ENCODE measurements at regions not wholly inside any gene's neighbourhood (a gene's known extent, or its start where the extent isn't known, plus 50 kb on each side); places are given as distances from the start of the nearest gene placed in this dataset.
A peak's percentile ranks its signal among the peaks of the same experiment; 100 is the strongest.

DNA sequence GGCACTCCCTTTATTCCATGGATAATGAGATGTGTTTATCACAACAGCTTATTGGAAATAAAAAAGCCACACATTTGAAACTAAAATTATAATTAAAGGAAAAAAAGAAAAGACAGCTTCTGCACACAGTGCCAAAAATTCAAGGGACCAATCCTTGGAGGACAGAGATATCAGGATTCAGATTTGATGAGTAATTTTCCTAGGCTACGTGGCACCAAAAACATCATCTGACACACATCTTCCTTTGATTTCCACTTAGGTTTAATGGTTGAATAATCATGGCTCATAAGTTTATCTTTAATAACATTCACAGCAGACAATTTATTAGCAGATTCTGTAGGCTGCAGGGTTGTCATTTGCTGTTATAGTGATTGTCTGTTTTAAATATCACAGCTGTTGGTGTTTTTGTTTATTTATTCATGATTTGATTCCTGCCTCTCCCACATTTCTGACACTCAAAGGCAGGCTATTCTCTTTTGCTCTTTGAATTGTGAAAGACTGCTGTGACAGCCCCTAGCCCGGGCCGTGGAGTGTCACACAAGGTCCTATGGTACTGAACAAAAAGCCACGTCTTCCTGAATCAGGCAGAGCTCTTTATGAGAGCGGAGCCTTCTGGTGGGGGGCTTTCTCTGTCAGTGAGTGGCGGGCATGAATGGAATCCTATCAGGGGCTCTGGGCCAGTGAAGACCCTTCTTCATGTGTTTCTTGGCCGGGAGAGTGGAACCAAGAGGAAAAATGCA lies 708.5 kb downstream of the SQOR start:
- no peak for DNase-seq (ENCODE audit: low read depth)
- no peak overlapping the region for H3K4me3 ChIP-seq (ENCODE audit: low read depth, low read length)

DNA sequence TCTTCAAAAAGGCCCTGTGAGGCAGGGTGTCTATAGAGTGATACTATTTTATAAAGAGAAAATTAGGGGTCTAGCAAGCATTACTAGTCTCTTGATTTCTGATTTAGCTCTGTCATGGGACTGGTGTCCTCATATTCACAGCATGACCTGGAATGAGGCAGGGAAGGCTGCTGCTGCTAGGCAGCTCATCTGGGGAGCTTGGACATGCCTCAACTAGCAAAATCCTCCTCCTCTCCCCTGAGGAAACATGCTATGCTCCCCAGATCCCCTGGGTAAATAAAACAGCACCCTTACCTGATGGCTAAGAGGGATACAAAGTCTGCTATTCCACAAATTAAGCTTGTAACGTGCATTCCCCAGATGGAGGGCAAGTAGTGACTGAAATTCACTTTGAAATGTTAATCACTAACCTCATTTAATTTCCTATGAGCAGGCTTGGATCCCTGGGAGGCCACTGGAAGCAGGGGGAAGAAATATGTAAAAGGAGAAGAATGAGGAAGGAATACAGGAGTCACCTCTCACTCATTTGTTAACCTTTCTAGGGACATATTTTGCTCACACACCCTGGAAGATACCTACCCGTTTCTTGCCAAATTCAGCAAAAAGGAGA lies 709.4 kb downstream of the SQOR start:
- no peak overlapping the region for H3K4me3 ChIP-seq (ENCODE audit: low read depth, low read length)
- DNase-seq (ENCODE audit: low read depth) = no peak

DNA sequence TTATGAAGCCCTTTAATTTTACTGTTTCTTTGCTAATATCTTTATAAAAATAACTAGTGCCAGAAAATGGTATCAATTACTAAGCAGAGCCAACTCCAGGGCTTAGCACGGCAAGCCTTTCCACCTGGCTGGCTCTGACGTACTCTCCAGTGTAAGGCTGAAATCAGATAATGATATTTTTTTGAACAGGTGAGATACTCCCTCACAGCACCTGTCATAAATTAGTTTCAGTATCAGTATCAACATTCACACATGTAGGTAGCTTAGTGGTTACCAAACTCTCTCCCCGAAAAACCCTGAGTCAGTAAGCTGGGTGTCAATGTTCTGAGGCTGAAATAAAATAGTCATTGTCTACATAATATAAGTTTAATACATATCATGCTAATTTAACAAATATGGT lies 710.1 kb downstream of the SQOR start:
- H3K4me3 ChIP-seq (ENCODE audit: low read depth, low read length) = no peak overlapping the region
- no peak for DNase-seq (ENCODE audit: low read depth)

DNA sequence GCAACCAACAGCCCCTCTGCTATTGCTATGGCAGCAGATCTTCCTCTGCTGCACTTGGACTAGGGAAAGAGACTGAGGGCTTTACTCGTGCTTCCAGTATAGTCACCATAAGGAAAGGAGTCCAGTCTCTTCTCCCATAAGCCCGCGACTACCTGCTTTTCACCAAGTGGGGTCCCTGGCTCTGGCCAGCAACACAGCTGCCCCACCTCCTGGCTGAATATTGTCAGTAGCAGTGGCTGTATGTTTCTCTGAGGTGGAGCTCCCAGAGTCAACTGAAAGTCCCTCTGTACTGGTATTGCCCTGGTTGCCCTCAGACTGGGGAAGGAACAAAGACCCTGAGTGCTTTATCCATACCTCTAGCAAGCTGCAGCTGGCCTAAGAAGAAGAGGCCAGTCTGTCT lies 719.6 kb downstream of the SQOR start:
- H3K4me3 ChIP-seq (ENCODE audit: low read depth, low read length) = no peak overlapping the region
- DNase-seq (ENCODE audit: low read depth) = no peak

DNA sequence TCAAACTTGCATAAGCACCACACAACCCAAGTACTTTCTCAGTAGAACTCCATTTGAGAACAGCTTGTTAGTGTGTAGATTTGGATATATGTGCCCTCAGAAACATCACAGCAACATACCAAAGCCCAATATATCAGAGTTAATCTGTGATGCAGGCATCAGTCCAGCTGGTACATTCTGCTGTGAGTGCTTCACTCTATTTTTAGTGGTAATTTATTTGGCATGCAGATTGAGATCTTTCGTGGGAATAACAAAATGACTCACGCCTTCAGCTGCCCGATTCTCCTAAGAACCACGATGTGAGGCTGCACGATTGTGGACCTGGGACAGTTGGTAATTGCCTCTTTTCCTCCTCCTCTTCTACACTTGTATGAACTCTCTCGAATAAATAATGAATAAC lies 730.7 kb downstream of the SQOR start:
- DNase-seq (ENCODE audit: low read depth) = peak; percentile 56
- H3K4me3 ChIP-seq (ENCODE audit: low read depth, low read length) = no peak overlapping the region

DNA sequence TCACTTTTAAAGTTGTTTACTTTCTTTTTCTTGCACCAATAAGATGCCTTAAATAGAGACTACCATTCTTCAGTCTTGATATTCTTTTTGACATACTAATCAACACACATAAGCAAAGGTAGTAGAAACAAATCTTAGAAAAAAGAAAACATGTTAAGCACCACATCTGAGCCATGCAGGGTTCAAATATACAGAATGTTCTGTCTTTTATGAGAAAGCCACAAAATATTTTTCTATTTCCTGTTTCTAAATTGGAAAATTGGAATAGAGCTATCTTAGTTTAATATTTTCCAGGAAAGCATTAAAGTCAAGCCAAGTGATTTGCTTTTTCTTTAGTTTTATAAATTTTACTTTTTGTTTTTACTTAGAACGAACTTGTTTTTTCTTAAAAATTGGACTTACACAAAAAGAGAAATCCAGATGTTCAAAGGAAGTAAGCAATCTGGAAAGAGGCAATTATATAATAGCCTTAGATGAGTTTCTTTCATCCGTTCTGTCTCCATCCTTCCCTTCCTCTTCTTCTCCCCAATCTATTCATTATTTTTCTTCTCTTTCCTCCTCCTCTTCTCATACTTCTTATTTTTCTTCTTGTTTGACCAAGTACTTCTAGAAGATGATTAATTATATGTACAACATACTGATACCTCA lies 731.7 kb downstream of the SQOR start:
- H3K4me3 ChIP-seq (ENCODE audit: low read depth, low read length) = no peak overlapping the region
- DNase-seq (ENCODE audit: low read depth) = no peak

DNA sequence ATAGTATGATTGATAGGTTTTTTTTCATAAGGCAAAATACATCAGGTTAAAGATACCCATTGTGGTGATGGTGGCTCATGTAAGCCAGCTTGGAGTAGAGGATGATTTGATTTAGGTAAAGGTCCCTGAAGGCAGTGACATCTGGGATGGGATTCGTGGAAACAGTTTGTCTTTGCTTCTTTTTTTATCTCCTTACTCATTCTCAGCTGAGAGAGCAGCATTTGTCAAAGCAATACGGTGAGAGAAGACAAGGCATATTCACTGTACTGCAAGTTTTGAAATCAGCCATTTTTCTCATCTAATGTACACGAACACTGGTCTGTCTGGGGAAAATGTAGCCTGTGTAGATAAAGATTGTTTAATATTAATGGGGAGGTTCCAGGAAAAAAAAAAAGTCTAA lies 749.1 kb downstream of the SQOR start:
- no peak for DNase-seq (ENCODE audit: low read depth)
- H3K4me3 ChIP-seq (ENCODE audit: low read depth, low read length) = no peak overlapping the region

DNA sequence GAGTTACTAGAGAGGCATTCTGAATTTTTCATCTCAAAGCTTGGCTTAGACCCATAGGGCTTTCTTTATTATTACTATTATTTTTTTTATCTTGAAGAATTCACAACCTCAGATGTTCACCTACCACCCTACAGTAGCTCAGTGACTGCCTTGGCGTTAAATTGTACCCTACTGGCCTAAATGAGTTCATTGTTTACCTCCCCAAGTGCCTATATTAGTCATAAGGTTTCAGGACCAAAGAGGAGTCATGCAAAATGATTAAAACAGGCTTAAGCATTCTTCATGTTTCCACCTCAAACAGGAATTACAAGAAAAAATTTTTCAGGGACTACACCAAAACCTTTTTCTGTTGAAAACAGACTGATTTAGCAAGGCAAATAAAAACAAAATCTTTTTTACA lies 751.5 kb downstream of the SQOR start:
- H3K4me3 ChIP-seq (ENCODE audit: low read depth, low read length) = no peak overlapping the region
- no peak for DNase-seq (ENCODE audit: low read depth)

DNA sequence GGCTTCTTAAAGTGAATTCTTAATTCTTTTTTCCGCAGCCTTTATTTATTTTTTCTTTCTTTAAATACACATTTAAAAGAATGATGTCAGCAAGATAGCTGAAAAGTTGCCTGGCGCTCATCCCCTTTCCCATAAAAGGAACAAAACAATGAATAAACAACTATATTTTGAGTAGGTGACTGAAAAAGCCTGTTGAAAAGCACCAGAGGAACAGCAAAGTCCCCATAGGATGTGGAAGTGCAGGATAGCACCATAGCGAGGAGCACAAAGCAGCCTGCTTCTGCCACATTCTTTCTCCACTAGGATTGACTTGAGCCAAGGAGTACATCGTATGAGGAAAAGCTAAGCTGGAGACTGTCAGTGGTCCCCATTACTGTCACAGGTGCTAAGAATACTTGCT lies 754.9 kb downstream of the SQOR start:
- no peak overlapping the region for H3K4me3 ChIP-seq (ENCODE audit: low read depth, low read length)
- DNase-seq (ENCODE audit: low read depth) = no peak

DNA sequence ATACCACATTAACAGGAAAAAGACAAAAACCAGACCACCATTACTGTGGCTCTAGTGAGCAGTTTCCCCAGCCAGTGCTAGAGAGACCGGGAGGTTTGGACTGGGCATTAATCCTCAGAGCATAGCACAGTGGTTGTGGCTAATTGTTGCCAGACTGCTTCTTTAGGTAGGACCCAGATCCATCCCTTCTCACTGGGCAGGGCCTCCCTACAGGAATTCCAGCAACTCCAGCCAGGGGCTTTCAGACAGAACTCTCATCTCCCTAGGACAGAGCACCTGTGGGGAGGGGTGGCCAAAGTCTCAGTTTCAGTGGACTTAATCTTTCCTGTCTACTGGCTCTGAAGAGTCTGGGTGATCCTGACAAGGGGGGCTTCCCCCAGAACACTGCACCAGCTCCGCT lies 759.6 kb downstream of the SQOR start:
- no peak overlapping the region for H3K4me3 ChIP-seq (ENCODE audit: low read depth, low read length)
- DNase-seq (ENCODE audit: low read depth) = no peak

DNA sequence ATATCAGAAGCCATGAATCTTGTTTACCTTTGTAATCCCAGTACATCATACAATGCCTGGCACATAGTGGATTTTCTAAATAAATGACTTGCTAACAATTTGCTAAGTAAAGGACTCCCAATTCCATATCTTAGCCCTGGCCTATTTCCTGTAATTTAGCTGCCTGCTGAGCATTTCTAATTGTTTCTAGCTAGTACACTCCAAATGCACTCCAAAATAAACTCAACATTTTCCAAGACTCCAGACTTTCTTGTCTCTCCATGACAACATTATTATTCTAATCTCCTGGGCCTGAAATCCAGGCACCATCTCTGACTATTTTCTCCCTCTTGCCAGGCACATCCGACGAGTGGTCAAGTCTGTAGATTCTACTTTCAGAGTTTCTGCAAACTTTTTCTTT lies 773.5 kb downstream of the SQOR start:
- no peak for DNase-seq (ENCODE audit: low read depth)
- no peak overlapping the region for H3K4me3 ChIP-seq (ENCODE audit: low read depth, low read length)

DNA sequence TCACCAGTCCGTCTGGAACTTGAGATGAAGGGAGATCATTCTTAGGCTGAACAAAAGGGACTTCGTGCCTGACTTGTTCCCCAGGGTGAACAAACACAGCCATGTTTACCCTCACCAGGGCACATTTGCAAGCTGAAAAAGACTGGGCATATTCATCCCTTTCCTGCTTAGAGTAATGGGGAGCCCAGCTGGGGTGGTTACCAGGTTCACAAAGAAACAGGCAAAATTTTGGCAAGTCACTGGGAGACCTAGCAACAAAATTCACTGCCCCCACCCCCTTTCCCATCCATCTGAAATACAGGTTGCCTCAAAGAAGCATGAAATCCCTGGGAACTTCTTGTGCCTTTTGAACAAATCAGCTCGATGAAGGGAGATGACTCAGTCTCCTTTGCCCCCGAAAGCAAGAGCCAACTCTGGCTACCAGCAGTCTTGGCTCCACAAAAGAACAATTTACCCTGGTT lies 775.0 kb downstream of the SQOR start:
- peak; percentile 12 for DNase-seq (ENCODE audit: low read depth)
- H3K4me3 ChIP-seq (ENCODE audit: low read depth, low read length) = no peak overlapping the region

DNA sequence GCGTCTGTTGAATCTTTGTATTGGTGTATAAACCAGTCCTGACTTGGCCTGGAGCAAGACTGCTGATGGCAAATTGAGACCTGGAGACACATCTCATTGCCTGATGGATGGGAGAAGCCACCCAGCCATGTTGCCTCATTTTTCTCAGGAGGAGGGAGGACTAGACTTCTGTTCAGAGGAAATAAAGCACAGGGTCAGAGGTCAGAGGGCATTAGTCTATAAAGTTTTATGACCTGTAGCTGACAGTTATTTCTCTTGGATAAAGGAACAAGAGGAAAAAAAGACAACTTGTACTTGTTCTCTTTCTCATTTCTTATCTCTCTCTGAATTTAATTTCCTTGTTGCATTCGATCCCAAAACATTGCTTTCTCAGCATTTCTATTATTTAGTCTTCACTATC lies 775.9 kb downstream of the SQOR start:
- H3K4me3 ChIP-seq (ENCODE audit: low read depth, low read length) = no peak overlapping the region
- DNase-seq (ENCODE audit: low read depth) = no peak

DNA sequence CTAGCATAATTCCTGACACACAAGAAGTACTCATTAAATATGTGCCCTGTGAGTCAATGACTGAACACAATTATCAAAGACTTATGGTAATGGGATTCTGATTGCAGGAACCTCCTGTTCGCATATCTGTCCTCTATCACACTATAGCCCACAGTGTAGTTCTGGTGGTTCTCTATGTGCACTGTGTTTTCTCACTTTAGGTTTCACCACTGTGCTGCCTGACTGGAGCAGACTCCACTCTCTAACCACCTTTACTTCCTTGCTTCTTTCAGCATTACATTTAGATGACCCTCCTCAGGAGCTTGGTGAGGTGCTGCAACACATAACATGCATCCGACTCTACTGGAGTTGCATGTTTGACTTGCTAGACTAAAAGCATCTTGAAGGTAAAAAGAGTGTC lies 777.1 kb downstream of the SQOR start:
- no peak for DNase-seq (ENCODE audit: low read depth)
- no peak overlapping the region for H3K4me3 ChIP-seq (ENCODE audit: low read depth, low read length)

DNA sequence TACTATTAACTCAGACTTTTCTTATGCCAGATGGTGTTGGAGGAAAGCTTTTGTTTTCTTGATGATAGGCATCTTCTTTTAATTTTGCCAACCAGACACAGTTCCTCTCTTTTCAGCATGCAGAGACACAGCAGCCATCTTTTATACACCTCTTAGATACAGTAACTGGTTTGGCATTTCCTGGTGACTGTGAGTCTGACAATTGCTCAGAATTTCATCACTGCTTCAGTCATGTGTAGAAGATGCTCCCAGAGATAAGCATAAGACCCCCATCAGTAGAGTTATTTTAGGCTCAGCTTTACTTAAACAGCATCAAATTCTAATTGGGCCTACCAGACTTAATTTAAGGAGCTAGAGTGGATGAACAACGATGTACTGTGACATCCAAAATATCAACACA lies 779.0 kb downstream of the SQOR start:
- no peak overlapping the region for H3K4me3 ChIP-seq (ENCODE audit: low read depth, low read length)
- DNase-seq (ENCODE audit: low read depth) = peak; percentile 49

DNA sequence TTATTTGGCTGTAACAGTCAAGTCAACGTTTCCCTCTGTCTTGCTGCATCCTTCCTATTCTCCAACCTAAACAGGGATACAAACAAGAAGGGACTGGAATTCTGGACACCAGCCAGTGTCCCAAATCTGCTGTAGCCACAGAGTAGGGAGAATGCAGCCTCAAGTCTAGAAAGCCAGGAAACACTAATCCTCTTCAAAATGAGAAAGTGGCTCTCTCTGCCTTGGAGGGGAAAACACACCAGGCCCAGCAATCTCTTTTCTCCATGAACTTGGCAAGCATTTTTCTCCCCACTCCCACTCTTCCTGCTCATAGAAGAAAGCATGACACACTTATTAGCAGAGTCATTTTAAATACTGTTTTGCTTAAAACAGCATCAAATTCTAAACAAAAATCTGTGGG lies 781.7 kb downstream of the SQOR start:
- H3K4me3 ChIP-seq (ENCODE audit: low read depth, low read length) = no peak overlapping the region
- no peak for DNase-seq (ENCODE audit: low read depth)

DNA sequence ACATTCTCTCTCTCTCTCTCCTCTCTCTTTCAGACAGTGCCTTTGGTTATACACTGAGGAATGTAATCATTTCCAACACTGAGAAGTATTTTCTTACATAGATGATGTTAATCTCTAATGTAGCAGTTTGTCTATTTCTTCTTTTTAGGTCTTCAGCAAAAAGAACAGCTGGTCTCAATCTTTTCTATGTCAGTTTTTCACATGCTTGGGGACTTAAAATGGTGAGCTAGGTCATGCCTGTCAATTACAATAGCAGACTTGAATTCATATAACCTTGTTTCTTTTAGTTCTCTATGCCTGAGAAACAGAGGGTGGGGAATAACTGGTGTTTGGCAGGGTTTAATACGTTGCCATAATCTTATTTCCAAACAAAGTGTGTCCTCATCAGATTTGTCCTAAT lies 786.2 kb downstream of the SQOR start:
- DNase-seq (ENCODE audit: low read depth) = no peak
- H3K4me3 ChIP-seq (ENCODE audit: low read depth, low read length) = no peak overlapping the region

DNA sequence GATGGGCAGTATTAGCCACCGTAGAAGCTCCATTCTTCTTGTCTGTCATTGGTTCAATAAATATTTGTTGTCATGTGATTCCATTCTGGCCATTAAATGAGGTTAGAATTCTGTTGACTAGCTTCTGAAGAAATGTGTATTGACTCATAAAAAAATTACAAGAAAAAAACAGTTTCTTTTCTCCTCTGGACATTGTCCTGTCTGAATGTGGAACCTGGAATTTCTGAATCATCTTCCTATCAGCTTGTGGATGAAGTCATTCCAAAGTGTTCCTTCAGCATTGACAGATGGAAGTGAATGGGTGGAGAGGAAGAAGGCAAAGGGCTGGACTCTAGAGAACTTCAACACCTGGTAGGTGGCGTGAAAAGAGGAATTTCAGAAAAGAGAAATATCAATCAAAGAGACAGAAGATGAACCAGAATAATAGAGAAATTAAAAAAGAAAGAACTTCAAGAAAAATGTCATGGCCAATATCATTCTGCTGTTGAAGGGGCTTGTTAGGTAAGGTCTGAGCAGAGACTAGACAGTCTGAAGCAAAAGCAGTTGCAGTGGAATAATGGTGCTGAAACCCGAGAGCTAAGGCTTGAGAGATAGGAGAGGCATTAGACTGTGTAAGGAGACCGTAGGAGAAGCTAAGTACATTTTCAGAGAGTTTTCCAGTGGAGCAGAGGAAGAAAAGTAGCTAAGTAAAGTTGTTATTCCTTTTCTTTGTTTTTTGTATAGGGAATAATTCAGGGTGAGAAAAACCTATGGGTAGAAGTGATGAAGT lies 806.6 kb downstream of the SQOR start:
- DNase-seq (ENCODE audit: low read depth) = no peak

DNA sequence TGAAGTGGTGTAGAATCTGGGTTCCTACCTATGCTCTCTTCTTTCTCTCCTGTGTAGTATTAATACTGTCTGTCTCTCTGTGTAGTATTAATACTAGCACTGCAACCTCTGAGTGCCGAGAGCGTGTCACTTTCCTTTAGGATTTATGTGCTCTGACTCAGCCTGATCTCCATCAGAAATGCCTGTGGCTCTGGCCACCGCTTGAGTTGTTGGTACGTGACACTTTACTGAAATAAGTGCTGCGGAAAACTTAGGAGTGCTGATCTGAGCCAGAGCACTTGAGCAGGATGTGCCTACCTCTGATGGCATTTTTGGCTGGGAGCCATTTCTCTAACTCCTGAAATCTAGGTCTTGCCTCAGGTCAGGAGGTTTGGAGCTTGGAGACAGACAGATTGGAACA lies 807.4 kb downstream of the SQOR start:
- DNase-seq (ENCODE audit: low read depth) = no peak
- H3K4me3 ChIP-seq (ENCODE audit: low read depth, low read length) = no peak overlapping the region

More for the DNA sequence above, 806.6 kb downstream of the SQOR start:
- H3K4me3 ChIP-seq (ENCODE audit: low read depth, low read length) = no peak overlapping the region

DNA sequence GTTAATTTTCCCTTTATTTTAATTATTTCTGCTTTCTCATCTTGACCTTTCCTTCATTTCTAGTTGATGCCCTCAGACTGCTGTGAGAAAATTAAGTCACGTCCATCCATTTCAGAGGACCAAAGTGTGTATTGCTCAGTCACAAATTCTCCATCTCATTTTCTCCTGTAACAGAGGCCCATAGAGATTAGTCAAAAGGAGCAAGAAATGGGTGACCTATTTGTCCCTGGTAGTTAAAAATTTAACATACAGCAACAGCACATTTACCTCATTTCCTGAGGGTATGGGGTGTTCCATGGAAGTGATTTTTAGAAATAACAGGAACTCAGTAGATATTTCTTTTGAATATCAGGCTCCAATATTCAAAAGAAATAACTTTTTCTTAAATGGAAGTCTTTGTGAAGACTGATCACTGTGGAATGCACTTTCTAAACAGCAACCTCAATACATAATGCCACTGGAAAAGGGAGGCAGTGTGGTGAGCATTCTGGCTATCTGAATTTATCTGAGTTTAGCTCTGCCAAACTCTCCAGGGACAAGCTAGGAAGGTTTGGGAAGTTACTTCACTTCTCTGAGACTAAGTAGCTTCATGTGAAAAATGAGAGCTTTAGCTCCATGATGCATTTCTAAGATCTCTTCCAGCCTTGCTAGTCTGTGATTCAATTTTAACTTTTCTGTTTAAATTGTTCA lies 808.2 kb downstream of the SQOR start:
- DNase-seq (ENCODE audit: low read depth) = peak; percentile 54
- H3K4me3 ChIP-seq (ENCODE audit: low read depth, low read length) = no peak overlapping the region

Measured in skeletal muscle cell (primary cell).